ENCODE measurements at regions not wholly inside any gene's neighbourhood (a gene's known extent, or its start where the extent isn't known, plus 50 kb on each side); places are given as distances from the start of the nearest gene placed in this dataset.

DNA sequence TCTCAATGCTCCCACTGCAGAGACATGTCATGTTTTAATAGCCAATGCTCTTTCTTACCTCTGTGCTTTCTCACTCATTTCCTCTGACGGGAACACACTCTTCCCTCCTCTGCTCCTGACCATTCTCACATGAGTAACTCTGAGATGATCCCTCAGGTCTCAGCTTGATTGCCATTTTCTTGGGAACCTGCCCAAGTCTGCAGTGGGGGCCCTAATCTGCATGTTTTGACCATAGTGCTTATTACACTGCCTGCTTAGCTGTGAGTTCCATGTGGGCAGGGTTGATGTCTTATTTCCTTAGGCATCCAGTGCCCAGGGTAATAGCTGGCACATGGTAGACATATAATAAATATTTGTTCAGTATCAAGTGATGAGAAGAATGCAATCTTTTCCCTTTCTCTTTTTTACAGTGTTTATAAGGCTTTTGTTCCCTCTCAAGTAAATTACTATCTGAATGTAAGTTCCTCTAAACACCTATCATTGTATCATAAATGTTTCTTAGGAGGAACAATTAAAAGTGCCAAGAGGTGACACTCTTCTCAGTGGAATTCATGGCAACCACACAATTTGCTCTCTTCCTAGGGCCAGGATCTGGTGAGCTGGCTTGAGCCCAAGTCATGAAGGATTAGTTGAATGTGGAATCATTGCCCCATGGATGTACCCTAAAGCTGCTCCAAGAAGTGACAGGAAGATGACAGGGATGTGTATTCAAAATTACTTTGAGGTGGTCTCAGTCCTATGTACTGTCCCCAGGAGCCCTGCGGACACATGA is 485.4 kb upstream of the USP24 start:
- H3K23me2 ChIP-seq (ENCODE audit: insufficient read length, low read depth, low read length, poor library complexity, severe bottlenecking), result no peaks in the 10 kb centered on the region
- no peaks in the 10 kb centered on the region for H3K79me2 ChIP-seq (ENCODE audit: insufficient read depth, low read length)
- H3K9me3 Mint-ChIP-seq, result no peaks in the 10 kb centered on the region; a peak in 1 of 5 replicates
- H3K27ac Mint-ChIP-seq, result no peak overlapping the region
- H3K27me3 ChIP-seq (ENCODE audit: insufficient read depth, low read length), result no peaks in the 10 kb centered on the region
- no peak overlapping the region for H3K4ac ChIP-seq (ENCODE audit: low read depth, low read length)
- no peak for TF ChIP-seq CTCF (conservative IDR thresholded peaks at IDR 0.05)
- no peak overlapping the region for H3K4me3 Mint-ChIP-seq
- H4K8ac ChIP-seq (replicated peaks; ENCODE audit: insufficient read length, low read depth, low read length), result no peak overlapping the region
- H3K79me1 ChIP-seq (ENCODE audit: insufficient read depth, low read depth, low read length, poor library complexity, severe bottlenecking), result no peaks in the 10 kb centered on the region
- no peak overlapping the region for H4K5ac ChIP-seq (ENCODE audit: insufficient read length, low read depth, low read length)
- no peak overlapping the region for H2BK20ac ChIP-seq (ENCODE audit: low read depth, low read length, poor library complexity, severe bottlenecking)
- H3T11ph ChIP-seq (ENCODE audit: low read length), result no peak overlapping the region
- H2BK5ac ChIP-seq (ENCODE audit: insufficient read length, low read length), result no peak overlapping the region
- no peaks in the 10 kb centered on the region for H3K27me3 Mint-ChIP-seq (ENCODE audit: low read depth)
- no peak overlapping the region for H2AK5ac ChIP-seq (ENCODE audit: insufficient read length, low read length)
- no CpG with 5 or more reads among the region's 2 CpGs for WGBS (ENCODE audit: extremely low coverage, insufficient read length, low lambda C conversion rate)
- H3K14ac ChIP-seq (ENCODE audit: insufficient read depth, low read length), result no peak overlapping the region
- H3K4me1 ChIP-seq (ENCODE audit: insufficient read depth, low read length), result no peaks in the 10 kb centered on the region
- H3K56ac ChIP-seq (ENCODE audit: insufficient read length, low read depth, low read length), result no peak overlapping the region
- H3K4me1 Mint-ChIP-seq, result no peaks in the 10 kb centered on the region
- H3K36me3 Mint-ChIP-seq (ENCODE audit: insufficient read depth in 1 of 3, low read depth in 3 of 3), result 0 out of 7 replicates have a peak, but pooled peaks cover 0 to 1% (median 0%) of the 10 kb centered on the region in 3 experiments
- H3K9me3 ChIP-seq (ENCODE audit: control insufficient read depth, low read depth, low read length), result no peaks in the 10 kb centered on the region
- no peak overlapping the region for H3K4me2 ChIP-seq (ENCODE audit: insufficient read depth, insufficient read length, low read length)
- no peak overlapping the region for H2AFZ ChIP-seq (ENCODE audit: low read length)
- no peak overlapping the region for H2BK120ac ChIP-seq (ENCODE audit: low read depth, low read length, poor library complexity, severe bottlenecking)
- H3K23ac ChIP-seq (ENCODE audit: insufficient read length, low read depth, low read length), result no peak overlapping the region
- H3K9ac ChIP-seq (ENCODE audit: extremely low read depth, insufficient read length, low read length), result no peak overlapping the region
- H3K27ac ChIP-seq (ENCODE audit: insufficient read length, low read depth, low read length), result no peak overlapping the region
- H2BK15ac ChIP-seq (ENCODE audit: low read depth, low read length), result no peak overlapping the region
- H3K18ac ChIP-seq (ENCODE audit: insufficient read length, low read depth, low read length), result no peak overlapping the region
- no peak overlapping the region for H2BK12ac ChIP-seq (ENCODE audit: insufficient read length, low read depth, low read length)
- DNase-seq, result no peak
- H4K20me1 ChIP-seq (ENCODE audit: control insufficient read depth, insufficient read depth, insufficient read length), result no peaks in the 10 kb centered on the region
- no peak overlapping the region for H4K91ac ChIP-seq (ENCODE audit: insufficient read length, low read depth, low read length)

All from H9 (cell line).